Endothelial cell of umbilical vein (primary cell): ENCODE measurements at regions not wholly inside any gene's neighbourhood (a gene's known extent, or its start where the extent isn't known, plus 50 kb on each side); places are given as distances from the start of the nearest gene placed in this dataset.

Source experiments
- MAX ChIP-seq: IDR thresholded peaks from 2 replicates; pipeline ENCODE4 v1.6.1; 2011; ENCODE audit not compliant: insufficient read depth, insufficient read length
- POLR2A ChIP-seq: IDR thresholded peaks from 2 replicates; pipeline ENCODE4 v1.6.1; 2012; ENCODE audit warnings: low read depth, mild to moderate bottlenecking, control low read depth, low read length
- TF ChIP-seq, protein P1 (sequence below), 2 donors: IDR thresholded peaks; 1 replicate in 1 of 2; 2 replicates in 1 of 2; pipeline ENCODE4 v1.5.1; 2011; ENCODE audit warnings: low read length in 2 of 2, mild to moderate bottlenecking in 2 of 2, moderate library complexity in 2 of 2, control low read depth in 1 of 2, inconsistent platforms in 1 of 2, low read depth in 1 of 2; ENCODE audit not compliant: insufficient read depth in 1 of 2; ENCODE audit errors: extremely low read depth in 1 of 2

DNA sequence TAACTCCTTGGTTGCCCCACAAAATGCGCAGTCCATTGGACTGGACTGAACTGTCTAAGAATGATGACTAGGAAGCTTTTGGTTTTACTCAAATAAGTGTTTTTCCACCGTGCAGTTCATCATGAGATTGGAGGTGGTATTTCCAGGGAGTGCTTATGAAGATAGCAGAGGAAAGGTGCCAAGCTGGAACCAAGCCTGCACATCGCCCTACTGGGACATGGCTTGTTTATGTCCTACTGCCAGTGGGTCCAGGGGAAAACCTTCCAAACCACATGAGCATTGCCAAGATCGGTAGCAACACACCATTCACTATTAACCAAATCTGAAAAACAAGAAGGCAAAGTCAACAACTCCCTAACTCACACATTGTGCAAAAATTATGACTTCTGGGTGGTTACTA, 54.7 kb upstream of the DSCAM start:
- TF ChIP-seq, protein P1, sequence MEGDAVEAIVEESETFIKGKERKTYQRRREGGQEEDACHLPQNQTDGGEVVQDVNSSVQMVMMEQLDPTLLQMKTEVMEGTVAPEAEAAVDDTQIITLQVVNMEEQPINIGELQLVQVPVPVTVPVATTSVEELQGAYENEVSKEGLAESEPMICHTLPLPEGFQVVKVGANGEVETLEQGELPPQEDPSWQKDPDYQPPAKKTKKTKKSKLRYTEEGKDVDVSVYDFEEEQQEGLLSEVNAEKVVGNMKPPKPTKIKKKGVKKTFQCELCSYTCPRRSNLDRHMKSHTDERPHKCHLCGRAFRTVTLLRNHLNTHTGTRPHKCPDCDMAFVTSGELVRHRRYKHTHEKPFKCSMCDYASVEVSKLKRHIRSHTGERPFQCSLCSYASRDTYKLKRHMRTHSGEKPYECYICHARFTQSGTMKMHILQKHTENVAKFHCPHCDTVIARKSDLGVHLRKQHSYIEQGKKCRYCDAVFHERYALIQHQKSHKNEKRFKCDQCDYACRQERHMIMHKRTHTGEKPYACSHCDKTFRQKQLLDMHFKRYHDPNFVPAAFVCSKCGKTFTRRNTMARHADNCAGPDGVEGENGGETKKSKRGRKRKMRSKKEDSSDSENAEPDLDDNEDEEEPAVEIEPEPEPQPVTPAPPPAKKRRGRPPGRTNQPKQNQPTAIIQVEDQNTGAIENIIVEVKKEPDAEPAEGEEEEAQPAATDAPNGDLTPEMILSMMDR (IDR thresholded peaks at IDR 0.05; ENCODE audit: extremely low read depth in 1 of 2, insufficient read depth in 1 of 2, low read depth in 1 of 2, low read length in 2 of 2), result no peak
- TF ChIP-seq POLR2A, result no peak
- TF ChIP-seq MAX, result no peak
